ENCODE measurements at regions not wholly inside any gene's neighbourhood (a gene's known extent, or its start where the extent isn't known, plus 50 kb on each side); places are given as distances from the start of the nearest gene placed in this dataset.
"Not testable (repeated sequence)": the region's sequence is repeated elsewhere in the genome, so short reads cannot be mapped to it uniquely, and the experiment has no call there.

- H4K8ac ChIP-seq (ENCODE audit: low read depth, low read length), result no peak overlapping the region
- no peak overlapping the region for H2BK15ac ChIP-seq (replicated peaks; ENCODE audit: low read depth)
- H2BK5ac ChIP-seq (ENCODE audit: low read length), result no peak overlapping the region
- H2AK5ac ChIP-seq (ENCODE audit: low read length), result no peak overlapping the region
- H3K56ac ChIP-seq (ENCODE audit: low read length), result no peak overlapping the region
- H3K4me3 ChIP-seq (ENCODE audit: low read length), result no peak overlapping the region
- no peak overlapping the region for H3K9ac ChIP-seq (ENCODE audit: low read length)
- H3K4me2 ChIP-seq (ENCODE audit: low read length), result no peak overlapping the region
- no peaks in the 10 kb centered on the region for H3K79me2 ChIP-seq (ENCODE audit: control insufficient read depth, insufficient read depth, low read length)
- H2BK120ac ChIP-seq (ENCODE audit: low read depth, low read length), result no peak overlapping the region
- no peak overlapping the region for H4K5ac ChIP-seq (ENCODE audit: low read length)
- H3K79me1 ChIP-seq (ENCODE audit: low read length), result no peaks in the 10 kb centered on the region
- H3K18ac ChIP-seq (ENCODE audit: low read length), result no peak overlapping the region
- H3K36me3 ChIP-seq (ENCODE audit: control insufficient read depth, insufficient read depth, low read length), result no peaks in the 10 kb centered on the region
- no peak for DNase-seq
- no peaks in the 10 kb centered on the region for H3K4me1 ChIP-seq (ENCODE audit: control insufficient read depth, low read depth, low read length)
- H3K27ac ChIP-seq (ENCODE audit: low read depth, low read length), result no peak overlapping the region
- H3K4ac ChIP-seq (ENCODE audit: low read depth, low read length), result no peak overlapping the region
- H3K23ac ChIP-seq (ENCODE audit: low read length), result no peak overlapping the region
- H3K27me3 ChIP-seq (ENCODE audit: insufficient read depth, low read length, poor library complexity), result no peaks in the 10 kb centered on the region
- no CpG with 5 or more reads among the region's 4 CpGs for WGBS (ENCODE audit: extremely low coverage, insufficient coverage, low lambda C conversion rate)
Observed at GRCh38 chr4:64682946-64683345, 273.7 kb upstream of the TECRL start.

GRCh38 chr4:64682481-64682880, 273.2 kb upstream of the TECRL start:
- Histone ChIP-seq H2BK15ac (replicated peaks; ENCODE audit: low read depth) (no peak overlapping the region), H3K56ac (ENCODE audit: low read length) (no peak overlapping the region), H2AK5ac (ENCODE audit: low read length) (no peak overlapping the region), H3K23ac (ENCODE audit: low read length) (no peak overlapping the region), H3K4me1 (ENCODE audit: control insufficient read depth, low read depth, low read length) (no peaks in the 10 kb centered on the region), H3K79me1 (ENCODE audit: low read length) (no peaks in the 10 kb centered on the region), H3K4ac (ENCODE audit: low read depth, low read length) (no peak overlapping the region), H3K36me3 (ENCODE audit: control insufficient read depth, insufficient read depth, low read length) (no peaks in the 10 kb centered on the region), H4K5ac (ENCODE audit: low read length) (no peak overlapping the region), H4K8ac (ENCODE audit: low read depth, low read length) (no peak overlapping the region), H3K27ac (ENCODE audit: low read depth, low read length) (no peak overlapping the region), H3K27me3 (ENCODE audit: insufficient read depth, low read length, poor library complexity) (no peaks in the 10 kb centered on the region), H3K79me2 (ENCODE audit: control insufficient read depth, insufficient read depth, low read length) (no peaks in the 10 kb centered on the region), H3K4me2 (ENCODE audit: low read length) (no peak overlapping the region), H3K18ac (ENCODE audit: low read length) (no peak overlapping the region), H2BK5ac (ENCODE audit: low read length) (no peak overlapping the region), H2BK120ac (ENCODE audit: low read depth, low read length) (no peak overlapping the region), H3K4me3 (ENCODE audit: low read length) (no peak overlapping the region), H3K9ac (ENCODE audit: low read length) (no peak overlapping the region)
- WGBS (ENCODE audit: extremely low coverage, insufficient coverage, low lambda C conversion rate), result no CpG with 5 or more reads among the region's 4 CpGs
- no peak for DNase-seq

GRCh38 chr4:64673121-64673520, 263.9 kb upstream of the TECRL start:
- not testable (repeated sequence) for H3K9ac ChIP-seq (ENCODE audit: low read length); H2AK5ac ChIP-seq (ENCODE audit: low read length); H2BK15ac ChIP-seq (replicated peaks; ENCODE audit: low read depth); H3K79me2 ChIP-seq (ENCODE audit: control insufficient read depth, insufficient read depth, low read length); H2BK120ac ChIP-seq (ENCODE audit: low read depth, low read length); H3K4me2 ChIP-seq (ENCODE audit: low read length); H3K79me1 ChIP-seq (ENCODE audit: low read length); H3K27ac ChIP-seq (ENCODE audit: low read depth, low read length); H2BK5ac ChIP-seq (ENCODE audit: low read length); H3K4ac ChIP-seq (ENCODE audit: low read depth, low read length); H3K4me3 ChIP-seq (ENCODE audit: low read length); H3K18ac ChIP-seq (ENCODE audit: low read length); H4K5ac ChIP-seq (ENCODE audit: low read length); H4K8ac ChIP-seq (ENCODE audit: low read depth, low read length); H3K36me3 ChIP-seq (ENCODE audit: control insufficient read depth, insufficient read depth, low read length); H3K4me1 ChIP-seq (ENCODE audit: control insufficient read depth, low read depth, low read length); H3K27me3 ChIP-seq (ENCODE audit: insufficient read depth, low read length, poor library complexity); H3K56ac ChIP-seq (ENCODE audit: low read length); H3K23ac ChIP-seq (ENCODE audit: low read length); DNase-seq
- no CpG with 5 or more reads among the region's 2 CpGs for WGBS (ENCODE audit: extremely low coverage, insufficient coverage, low lambda C conversion rate)

GRCh38 chr4:64670647-64671046, 261.4 kb upstream of the TECRL start:
- Histone ChIP-seq H3K36me3 (ENCODE audit: control insufficient read depth, insufficient read depth, low read length) (no peaks in the 10 kb centered on the region), H3K79me1 (ENCODE audit: low read length) (no peaks in the 10 kb centered on the region), H3K18ac (ENCODE audit: low read length) (no peak overlapping the region), H3K23ac (ENCODE audit: low read length) (no peak overlapping the region), H3K4me3 (ENCODE audit: low read length) (no peak overlapping the region), H2AK5ac (ENCODE audit: low read length) (no peak overlapping the region), H3K27me3 (ENCODE audit: insufficient read depth, low read length, poor library complexity) (no peaks in the 10 kb centered on the region), H3K4ac (ENCODE audit: low read depth, low read length) (no peak overlapping the region), H3K9ac (ENCODE audit: low read length) (no peak overlapping the region), H2BK5ac (ENCODE audit: low read length) (no peak overlapping the region), H3K4me2 (ENCODE audit: low read length) (no peak overlapping the region), H3K56ac (ENCODE audit: low read length) (no peak overlapping the region), H2BK120ac (ENCODE audit: low read depth, low read length) (no peak overlapping the region), H4K8ac (ENCODE audit: low read depth, low read length) (no peak overlapping the region), H3K79me2 (ENCODE audit: control insufficient read depth, insufficient read depth, low read length) (no peaks in the 10 kb centered on the region), H3K27ac (ENCODE audit: low read depth, low read length) (no peak overlapping the region), H3K4me1 (ENCODE audit: control insufficient read depth, low read depth, low read length) (no peaks in the 10 kb centered on the region), H4K5ac (ENCODE audit: low read length) (no peak overlapping the region), H2BK15ac (replicated peaks; ENCODE audit: low read depth) (no peak overlapping the region)
- no peak for DNase-seq
- no CpG with 5 or more reads among the region's 6 CpGs for WGBS (ENCODE audit: extremely low coverage, insufficient coverage, low lambda C conversion rate)

GRCh38 chr4:64643841-64644240, 234.6 kb upstream of the TECRL start:
- Histone ChIP-seq H4K8ac (ENCODE audit: low read depth, low read length) (no peak overlapping the region), H3K4me2 (ENCODE audit: low read length) (no peak overlapping the region), H3K36me3 (ENCODE audit: control insufficient read depth, insufficient read depth, low read length) (no peaks in the 10 kb centered on the region), H3K4ac (ENCODE audit: low read depth, low read length) (no peak overlapping the region), H3K23ac (ENCODE audit: low read length) (no peak overlapping the region), H2BK5ac (ENCODE audit: low read length) (no peak overlapping the region), H3K4me3 (ENCODE audit: low read length) (no peak overlapping the region), H3K56ac (ENCODE audit: low read length) (no peak overlapping the region), H3K79me1 (ENCODE audit: low read length) (no peaks in the 10 kb centered on the region), H4K5ac (ENCODE audit: low read length) (no peak overlapping the region), H3K4me1 (ENCODE audit: control insufficient read depth, low read depth, low read length) (no peaks in the 10 kb centered on the region), H2BK120ac (ENCODE audit: low read depth, low read length) (no peak overlapping the region), H2BK15ac (replicated peaks; ENCODE audit: low read depth) (no peak overlapping the region), H3K9ac (ENCODE audit: low read length) (no peak overlapping the region), H2AK5ac (ENCODE audit: low read length) (no peak overlapping the region), H3K27me3 (ENCODE audit: insufficient read depth, low read length, poor library complexity) (no peaks in the 10 kb centered on the region), H3K79me2 (ENCODE audit: control insufficient read depth, insufficient read depth, low read length) (no peaks in the 10 kb centered on the region), H3K27ac (ENCODE audit: low read depth, low read length) (no peak overlapping the region), H3K18ac (ENCODE audit: low read length) (no peak overlapping the region)
- no CpG with 5 or more reads among the region's 3 CpGs for WGBS (ENCODE audit: extremely low coverage, insufficient coverage, low lambda C conversion rate)
- DNase-seq, result no peak

- Histone ChIP-seq H3K4ac (ENCODE audit: low read depth, low read length) (no peak overlapping the region), H2BK5ac (ENCODE audit: low read length) (no peak overlapping the region), H3K4me3 (ENCODE audit: low read length) (no peak overlapping the region), H4K5ac (ENCODE audit: low read length) (no peak overlapping the region), H3K79me2 (ENCODE audit: control insufficient read depth, insufficient read depth, low read length) (no peaks in the 10 kb centered on the region), H2AK5ac (ENCODE audit: low read length) (no peak overlapping the region), H4K8ac (ENCODE audit: low read depth, low read length) (no peak overlapping the region), H3K27ac (ENCODE audit: low read depth, low read length) (no peak overlapping the region), H3K36me3 (ENCODE audit: control insufficient read depth, insufficient read depth, low read length) (no peaks in the 10 kb centered on the region), H3K4me1 (ENCODE audit: control insufficient read depth, low read depth, low read length) (no peaks in the 10 kb centered on the region), H3K18ac (ENCODE audit: low read length) (no peak overlapping the region), H2BK15ac (replicated peaks; ENCODE audit: low read depth) (no peak overlapping the region), H3K79me1 (ENCODE audit: low read length) (no peaks in the 10 kb centered on the region), H3K9ac (ENCODE audit: low read length) (no peak overlapping the region), H3K27me3 (ENCODE audit: insufficient read depth, low read length, poor library complexity) (no peaks in the 10 kb centered on the region), H3K4me2 (ENCODE audit: low read length) (no peak overlapping the region), H2BK120ac (ENCODE audit: low read depth, low read length) (no peak overlapping the region), H3K56ac (ENCODE audit: low read length) (no peak overlapping the region), H3K23ac (ENCODE audit: low read length) (no peak overlapping the region)
- DNase-seq, result no peak
- no CpG with 5 or more reads among the region's 1 CpG for WGBS (ENCODE audit: extremely low coverage, insufficient coverage, low lambda C conversion rate)
Observed at GRCh38 chr4:64642936-64643335, 233.7 kb upstream of the TECRL start.
